ENCODE measurements at regions not wholly inside any gene's neighbourhood (a gene's known extent, or its start where the extent isn't known, plus 50 kb on each side); places are given as distances from the start of the nearest gene placed in this dataset.
A peak's percentile ranks its signal among the peaks of the same experiment; 100 is the strongest.

DNA sequence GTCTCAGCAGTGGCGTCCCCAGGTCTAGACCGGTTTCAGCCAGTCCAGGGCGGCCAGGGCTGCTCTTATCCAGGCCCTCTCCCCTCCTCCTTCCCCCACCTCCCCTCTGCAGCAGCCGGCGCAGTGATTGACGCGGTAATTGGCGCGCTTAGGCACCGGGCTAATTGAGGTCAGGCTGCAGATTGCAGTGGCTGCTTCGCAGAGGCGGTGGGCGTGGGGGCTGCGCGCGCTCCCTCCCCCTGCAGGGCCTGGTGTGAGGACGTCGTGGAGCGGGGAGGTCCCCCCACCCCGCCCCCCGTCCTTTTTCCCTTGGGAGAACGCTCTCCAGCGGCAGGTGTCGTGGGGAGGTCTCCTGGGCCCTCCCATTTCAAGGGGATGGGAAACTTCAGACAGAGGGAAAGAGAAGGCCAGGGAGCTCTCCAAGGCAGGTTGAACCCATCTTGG, 70.4 kb upstream of the BLCAP start:
- Histone ChIP-seq H3K36me3 (ENCODE audit: control insufficient read depth in 2 of 2, insufficient read depth in 2 of 2, low read length in 1 of 2) (no peaks in the 10 kb centered on the region), H4K20me1 (ENCODE audit: control insufficient read depth, insufficient read depth) (no peaks in the 10 kb centered on the region), H3K79me2 (ENCODE audit: control insufficient read depth, insufficient read depth, low read length) (no peaks in the 10 kb centered on the region), H3K4me1 (ENCODE audit: control insufficient read depth, insufficient read depth, low read length) (no peaks in the 10 kb centered on the region), H3K27ac (ENCODE audit: control insufficient read depth, insufficient read depth) (no peak overlapping the region), H3K27me3 (replicated peaks in 1 of 2; ENCODE audit: control insufficient read depth in 2 of 2, insufficient read depth in 2 of 2, low read length in 1 of 2) (peaks cover 0 to 1% of the 10 kb centered on the region in 2 experiments; a peak in 2 of 4 replicates), H2AFZ (ENCODE audit: control insufficient read depth, low read depth, low read length) (no peak overlapping the region), H3K9me3 (replicated peaks; ENCODE audit: control insufficient read depth, insufficient read depth, low read length) (no peaks in the 10 kb centered on the region), H3K4me3 (no peak overlapping the region), H3K4me2 (ENCODE audit: control insufficient read depth, insufficient read depth) (no peak overlapping the region), H3K9ac (ENCODE audit: control insufficient read depth, insufficient read depth, low read length) (no peak overlapping the region)
- BruUV-seq (replicated peaks): no TSS peak
- DNase-seq (ENCODE audit: low read depth, low spot score) (no peak), ATAC-seq (no peak), FAIRE-seq (no peak)
- 35% methylated on average over 16 of the region's 24 CpGs for WGBS (ENCODE audit: insufficient coverage, insufficient replicate concordance, low lambda C conversion rate, missing lambda C conversion rate)
- in situ Hi-C loops (cut with MboI): no loop called here
- TF ChIP-seq ZNF274 (IDR thresholded peaks at IDR 0.05; ENCODE audit: insufficient read depth, insufficient read length) (no peak), CBFB (IDR thresholded peaks at IDR 0.05; ENCODE audit: low read depth) (no peak)
- TF ChIP-seq, protein P1, sequence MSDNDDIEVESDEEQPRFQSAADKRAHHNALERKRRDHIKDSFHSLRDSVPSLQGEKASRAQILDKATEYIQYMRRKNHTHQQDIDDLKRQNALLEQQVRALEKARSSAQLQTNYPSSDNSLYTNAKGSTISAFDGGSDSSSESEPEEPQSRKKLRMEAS (IDR thresholded peaks at IDR 0.05; ENCODE audit: low read depth, low read length): no peak
- TF ChIP-seq, protein P2, sequence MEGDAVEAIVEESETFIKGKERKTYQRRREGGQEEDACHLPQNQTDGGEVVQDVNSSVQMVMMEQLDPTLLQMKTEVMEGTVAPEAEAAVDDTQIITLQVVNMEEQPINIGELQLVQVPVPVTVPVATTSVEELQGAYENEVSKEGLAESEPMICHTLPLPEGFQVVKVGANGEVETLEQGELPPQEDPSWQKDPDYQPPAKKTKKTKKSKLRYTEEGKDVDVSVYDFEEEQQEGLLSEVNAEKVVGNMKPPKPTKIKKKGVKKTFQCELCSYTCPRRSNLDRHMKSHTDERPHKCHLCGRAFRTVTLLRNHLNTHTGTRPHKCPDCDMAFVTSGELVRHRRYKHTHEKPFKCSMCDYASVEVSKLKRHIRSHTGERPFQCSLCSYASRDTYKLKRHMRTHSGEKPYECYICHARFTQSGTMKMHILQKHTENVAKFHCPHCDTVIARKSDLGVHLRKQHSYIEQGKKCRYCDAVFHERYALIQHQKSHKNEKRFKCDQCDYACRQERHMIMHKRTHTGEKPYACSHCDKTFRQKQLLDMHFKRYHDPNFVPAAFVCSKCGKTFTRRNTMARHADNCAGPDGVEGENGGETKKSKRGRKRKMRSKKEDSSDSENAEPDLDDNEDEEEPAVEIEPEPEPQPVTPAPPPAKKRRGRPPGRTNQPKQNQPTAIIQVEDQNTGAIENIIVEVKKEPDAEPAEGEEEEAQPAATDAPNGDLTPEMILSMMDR (IDR thresholded peaks at IDR 0.05 in 2 of 3, conservative IDR thresholded peaks at IDR 0.05 in 1 of 3; ENCODE audit: control insufficient read depth in 2 of 3, extremely low read depth in 1 of 3, insufficient read depth in 1 of 3, low read depth in 3 of 3, low read length in 3 of 3): no peak
- intact Hi-C loops (cut with micrococcal nuclease; ENCODE audit: unreplicated experiment): no loop called here
- POLR2A ChIA-PET: no interaction called here
- RAD21 ChIA-PET (ENCODE audit: unreplicated experiment): interaction anchor here (1.0 kb wide), 1 partner anchor 629 kb away, joined by 3 read pairs; no protein-coding TSS in a partner anchor
- CTCF ChIA-PET: interaction anchor here (1.0 kb wide), 1 partner anchor 45 kb away, joined by 3 read pairs; no protein-coding TSS in a partner anchor
- SMC1A ChIA-PET (ENCODE audit: uncharacterized antibody, unreplicated experiment): interaction anchor here (1.0 kb wide), 1 partner anchor 32 kb away, joined by 3 read pairs; no protein-coding TSS in a partner anchor

DNA sequence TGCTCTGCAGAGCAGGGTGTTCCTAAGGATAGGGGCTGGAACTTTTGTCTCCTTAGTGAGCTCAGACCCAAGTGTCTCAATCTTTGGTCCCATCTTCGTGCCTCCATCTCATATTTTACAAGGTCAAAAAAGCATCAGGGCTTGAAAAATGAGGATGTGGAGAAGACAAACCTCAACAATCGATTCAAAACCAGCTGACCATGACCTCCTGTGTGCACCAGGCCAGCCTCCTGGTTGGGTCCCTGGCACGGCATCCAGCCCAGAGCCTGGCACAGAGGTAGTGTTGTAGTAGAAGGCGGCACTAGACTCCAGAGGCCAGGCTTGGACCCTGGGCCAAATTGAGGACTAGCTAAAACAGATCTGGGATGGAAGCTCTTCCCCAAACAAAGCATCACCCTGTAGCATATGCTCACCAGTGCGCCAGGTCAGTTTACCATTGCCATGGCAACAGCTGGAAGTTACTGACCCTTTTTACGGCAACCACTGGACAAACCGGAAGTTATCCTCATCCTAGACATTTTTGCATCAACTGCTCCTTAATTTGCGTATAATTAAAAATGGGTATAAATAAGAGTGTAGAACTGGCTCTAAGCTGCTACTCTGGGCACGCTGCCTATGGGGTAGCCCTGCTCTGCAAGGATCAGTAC, 69.3 kb upstream of the BLCAP start:
- DNase-seq (ENCODE audit: low read depth, low spot score) (no peak), ATAC-seq (no peak), FAIRE-seq (peak; percentile 23)
- no peaks in the 10 kb centered on the region; a peak in 2 of 4 replicates for H3K27me3 ChIP-seq (replicated peaks in 1 of 2; ENCODE audit: control insufficient read depth in 2 of 2, insufficient read depth in 2 of 2, low read length in 1 of 2)
- intact Hi-C loops (cut with micrococcal nuclease; ENCODE audit: unreplicated experiment): no loop called here
- WGBS (ENCODE audit: insufficient coverage, insufficient replicate concordance, low lambda C conversion rate, missing lambda C conversion rate): 32% methylated on average over 9 of the region's 9 CpGs
- CTCF ChIA-PET: no interaction called here
- H4K20me1 ChIP-seq (ENCODE audit: control insufficient read depth, insufficient read depth): no peaks in the 10 kb centered on the region
- H3K79me2 ChIP-seq (ENCODE audit: control insufficient read depth, insufficient read depth, low read length): no peaks in the 10 kb centered on the region
- TF ChIP-seq SPI1 (IDR thresholded peaks at IDR 0.05; ENCODE audit: borderline replicate concordance, insufficient read depth, low read depth, low read length) (peak; percentile 32; the same call in 1 of the 2 replicates), CREB1 (IDR thresholded peaks at IDR 0.05; ENCODE audit: low read depth) (no peak), PAX5 (IDR thresholded peaks at IDR 0.05; ENCODE audit: borderline replicate concordance, low read depth, low read length) (peak; percentile 89)
- no peaks in the 10 kb centered on the region for H3K36me3 ChIP-seq (ENCODE audit: control insufficient read depth in 2 of 2, insufficient read depth in 2 of 2, low read length in 1 of 2)
- H2AFZ ChIP-seq (ENCODE audit: control insufficient read depth, low read depth, low read length): no peak overlapping the region
- POLR2A ChIA-PET: no interaction called here
- BruUV-seq (replicated peaks): no TSS peak
- RAD21 ChIA-PET (ENCODE audit: unreplicated experiment): no interaction called here
- no peak overlapping the region for H3K4me3 ChIP-seq
- no peak overlapping the region for H3K27ac ChIP-seq (ENCODE audit: control insufficient read depth, insufficient read depth)
- H3K4me2 ChIP-seq (ENCODE audit: control insufficient read depth, insufficient read depth): no peak overlapping the region
- no peak overlapping the region for H3K9ac ChIP-seq (ENCODE audit: control insufficient read depth, insufficient read depth, low read length)
- SMC1A ChIA-PET (ENCODE audit: uncharacterized antibody, unreplicated experiment): no interaction called here
- H3K9me3 ChIP-seq (replicated peaks; ENCODE audit: control insufficient read depth, insufficient read depth, low read length): no peaks in the 10 kb centered on the region
- H3K4me1 ChIP-seq (ENCODE audit: control insufficient read depth, insufficient read depth, low read length): no peaks in the 10 kb centered on the region
- in situ Hi-C loops (cut with MboI): no loop called here
